ENCODE measurements at regions not wholly inside any gene's neighbourhood (a gene's known extent, or its start where the extent isn't known, plus 50 kb on each side); places are given as distances from the start of the nearest gene placed in this dataset.

DNA sequence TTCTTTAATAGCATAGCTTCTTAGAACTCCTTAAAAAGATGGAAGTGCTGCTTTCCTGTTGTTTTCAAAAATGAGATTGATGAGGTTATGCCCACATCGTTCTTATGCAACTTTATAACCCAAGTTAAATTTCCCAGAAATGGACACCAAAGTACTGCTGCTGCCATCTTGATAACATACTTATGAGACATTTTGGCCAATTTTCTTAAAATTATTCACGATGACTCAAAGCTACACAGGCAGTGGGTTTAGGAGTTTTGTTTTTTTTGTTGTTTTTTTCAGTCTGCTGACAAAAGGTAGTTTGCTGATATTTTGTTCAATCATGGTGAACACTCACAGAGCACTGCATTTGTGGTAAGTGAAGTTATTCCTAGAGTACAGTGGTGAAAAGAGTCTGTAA lies 54.9 kb upstream of the RFC3 start:
- Mint-ChIP-seq H3K27me3 (ENCODE audit: insufficient read depth) (peaks cover 4% of the 10 kb centered on the region), H3K27ac (no peak overlapping the region), H3K4me1 (ENCODE audit: low read depth) (peaks cover 4% of the 10 kb centered on the region; the same call in 1 of the 2 replicates), H3K4me3 (no peak overlapping the region), H3K9me3 (no peaks in the 10 kb centered on the region), H3K36me3 (ENCODE audit: low read depth) (no peaks in the 10 kb centered on the region)
- DNase-seq = no peak
- TF ChIP-seq CTCF (IDR thresholded peaks at IDR 0.05) = no peak

GRCh38 chr13:33764716-33765115 lies 53.2 kb upstream of the RFC3 start:
- H3K9me3 Mint-ChIP-seq = no peaks in the 10 kb centered on the region
- H3K4me1 Mint-ChIP-seq (ENCODE audit: low read depth) = peaks cover 4% of the 10 kb centered on the region; the same call in 1 of the 2 replicates
- H3K36me3 Mint-ChIP-seq (ENCODE audit: low read depth) = no peaks in the 10 kb centered on the region
- no peak overlapping the region for H3K27ac Mint-ChIP-seq
- no peak for DNase-seq
- H3K27me3 Mint-ChIP-seq (ENCODE audit: insufficient read depth) = peaks cover 4% of the 10 kb centered on the region
- H3K4me3 Mint-ChIP-seq = no peak overlapping the region
- TF ChIP-seq CTCF (IDR thresholded peaks at IDR 0.05) = no peak

DNA sequence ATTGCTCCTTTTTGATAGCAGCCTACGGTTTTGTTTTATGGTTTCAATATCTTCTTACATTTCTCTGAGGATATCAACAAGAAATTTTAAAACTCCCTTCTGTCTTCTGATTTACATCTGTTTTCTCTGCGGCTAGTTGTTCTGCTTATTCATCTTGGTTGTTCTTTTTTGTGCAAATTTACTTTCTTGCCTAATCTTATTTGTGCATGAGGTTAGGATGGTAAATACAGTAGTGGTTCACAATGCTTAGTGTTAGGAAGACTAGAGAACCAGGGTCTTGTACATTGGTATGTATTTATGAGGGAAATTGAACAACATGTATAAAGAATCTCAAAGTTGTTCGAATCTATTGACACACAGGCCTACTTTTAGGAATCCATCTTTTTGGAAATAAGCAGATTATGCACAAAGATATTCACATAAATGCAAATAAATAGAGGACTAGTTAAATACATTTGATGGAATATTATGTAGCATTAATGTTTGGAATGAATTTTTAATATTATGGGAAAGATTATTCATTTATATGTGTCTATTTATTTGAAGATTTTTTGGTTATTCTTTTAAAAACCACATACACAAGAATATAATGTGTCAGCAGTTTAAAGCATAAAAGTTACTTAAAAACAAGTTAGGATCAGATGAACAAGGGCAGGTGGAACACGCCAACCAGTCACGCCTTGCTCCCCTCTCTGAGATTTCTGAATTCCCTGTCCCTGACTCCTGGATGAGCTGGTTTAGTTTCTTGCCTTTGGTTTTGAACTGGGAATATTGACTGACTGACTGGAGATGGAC lies 51.4 kb upstream of the RFC3 start:
- Mint-ChIP-seq H3K4me3 (no peak overlapping the region), H3K27me3 (ENCODE audit: insufficient read depth) (peaks cover 4% of the 10 kb centered on the region), H3K9me3 (no peaks in the 10 kb centered on the region), H3K27ac (no peak overlapping the region), H3K4me1 (ENCODE audit: low read depth) (peaks cover 2% of the 10 kb centered on the region; the same call in 1 of the 2 replicates), H3K36me3 (ENCODE audit: low read depth) (no peaks in the 10 kb centered on the region)
- no peak for DNase-seq
- no peak for TF ChIP-seq CTCF (IDR thresholded peaks at IDR 0.05)

DNA sequence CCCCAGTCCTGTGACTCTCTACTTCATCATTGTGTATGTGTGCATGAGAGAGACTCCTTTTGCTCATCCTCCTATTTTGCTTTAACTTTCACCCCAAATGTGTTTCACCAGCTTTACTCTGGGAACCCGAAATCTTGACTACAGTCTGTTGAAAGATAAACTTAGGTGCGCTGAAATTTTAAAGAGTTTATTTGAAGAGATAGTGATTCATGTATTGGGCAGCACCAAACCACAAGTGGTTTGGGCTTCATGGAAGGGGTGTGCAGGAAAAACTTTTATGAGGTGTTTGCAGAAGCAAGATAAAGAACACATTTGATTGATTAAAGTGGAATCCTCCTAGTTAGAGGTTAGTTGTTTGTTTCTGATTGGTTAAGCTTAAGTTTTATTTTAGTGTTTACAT lies 50.8 kb upstream of the RFC3 start:
- Mint-ChIP-seq H3K27ac (no peak overlapping the region), H3K27me3 (ENCODE audit: insufficient read depth) (peaks cover 4% of the 10 kb centered on the region), H3K36me3 (ENCODE audit: low read depth) (no peaks in the 10 kb centered on the region), H3K9me3 (no peaks in the 10 kb centered on the region), H3K4me1 (ENCODE audit: low read depth) (no peaks in the 10 kb centered on the region; the same call in 1 of the 2 replicates), H3K4me3 (no peak overlapping the region)
- no peak for DNase-seq
- no peak for TF ChIP-seq CTCF (IDR thresholded peaks at IDR 0.05)
